A549 (cell line): ENCODE measurements at regions not wholly inside any gene's neighbourhood (a gene's known extent, or its start where the extent isn't known, plus 50 kb on each side); places are given as distances from the start of the nearest gene placed in this dataset.

Source experiments
- ATAC-seq, 2 experiments: fragments of 200-7000 bp in 1 of 2; fragments of >200 bp in 1 of 2; cut with Nextera tagmentation in 1 of 2; cut with Tn5 transposase in 1 of 2; 3 replicates each; pipeline versions ENCODE4 v1.8.0 to v1.9.1; 2018 to 2020; ENCODE audit warnings: mild to moderate bottlenecking in 1 of 2, moderate library complexity in 1 of 2
- CTCF ChIA-PET: fragments of 300-600 bp; sonication (Branson Sonifier 250); formaldehyde crosslinking; extraction: SDS; loops from one replicate; lab custom pipeline; 2021; ENCODE audit warnings: antibody characterized with exemption, inconsistent platforms; lab: Yijun Ruan, JAX
- POLR2A ChIA-PET: fragments of 350-600 bp; formaldehyde crosslinking; extraction: SDS; loops from one replicate; lab custom pipeline; 2021; ENCODE audit warnings: antibody characterized with exemption, inconsistent platforms; lab: Yijun Ruan, JAX
- DNase-seq, 2 experiments: peaks; one replicate each; pipeline versions ENCODE4 v3.0.0 to v3.0.0-alpha.2; 2011 to 2016; ENCODE audit warnings: low read depth in 1 of 2, low spot score in 1 of 2
- FAIRE-seq: peaks from 2 replicates; lab custom pipeline; 2011; peaks lifted over from hg19 to GRCh38; lab: Jason Lieb, UNC
- H3K27ac ChIP-seq, 2 experiments: fragments of >200 bp; sonication (Bioruptor Twin); formaldehyde crosslinking; 3 replicates each; pipeline ENCODE4 v1.5.1; 2016 to 2017
- H3K4me1 ChIP-seq: fragments of >200 bp; sonication (Bioruptor Twin); formaldehyde crosslinking; 3 replicates; pipeline ENCODE4 v1.6.1; 2016
- H3K4me2 ChIP-seq: fragments of >200 bp; sonication (Bioruptor Twin); formaldehyde crosslinking; 3 replicates; pipeline ENCODE4 v1.6.1; 2016
- H3K4me3 ChIP-seq: fragments of >200 bp; sonication (Bioruptor Twin); formaldehyde crosslinking; 3 replicates; pipeline ENCODE4 v1.5.1; 2016
- H3K9me3 ChIP-seq: fragments of >200 bp; sonication (Bioruptor Twin); formaldehyde crosslinking; 3 replicates; pipeline ENCODE4 v1.6.1; 2016
- ATOH8 ChIP-seq: fragments of 250-450 bp; sonication (Bioruptor Pico); IDR thresholded peaks from 2 replicates; pipeline ENCODE4 v1.5.0; 2020; ENCODE audit warnings: low read depth, mild to moderate bottlenecking, moderate library complexity
- BHLHE40 ChIP-seq: IDR thresholded peaks from 2 replicates; pipeline ENCODE4 v1.6.1; 2012; ENCODE audit warnings: low read depth, low read length, inconsistent platforms
- CEBPB ChIP-seq, 2 experiments: fragments of >200 bp in 1 of 2; sonication (Bioruptor Twin) in 1 of 2; formaldehyde crosslinking in 1 of 2; IDR thresholded peaks; 2 replicates each; pipeline ENCODE4 v1.6.1; 2012 to 2016
- CHD2 ChIP-seq: fragments of 150-350 bp; IDR thresholded peaks from 2 replicates; pipeline ENCODE4 v1.6.1; 2014; ENCODE audit warnings: low read length; ENCODE audit not compliant: partially characterized antibody
- EHF ChIP-seq: fragments of 250-450 bp; sonication (Bioruptor Pico); IDR thresholded peaks from 2 replicates; pipeline ENCODE4 v1.5.0; 2020; ENCODE audit warnings: mild to moderate bottlenecking
- EHMT2 ChIP-seq: fragments of 200-600 bp; sonication (generic); IDR thresholded peaks from 2 replicates; pipeline ENCODE4 v1.6.1; 2016; ENCODE audit warnings: antibody characterized with exemption, low read depth, mild to moderate bottlenecking, moderate library complexity
- EP300 ChIP-seq, 2 experiments: fragments of >200 bp; sonication (Bioruptor Twin); formaldehyde crosslinking; IDR thresholded peaks; 2 replicates in 1 of 2; 3 replicates in 1 of 2; pipeline ENCODE4 v1.6.1; 2016 to 2017
- FOSL2 ChIP-seq, 2 experiments: fragments of 450-650 bp in 1 of 2; fragments of >200 bp in 1 of 2; sonication (Bioruptor Twin) in 1 of 2; formaldehyde crosslinking; IDR thresholded peaks; 2 replicates each; pipeline versions ENCODE4 v1.5.0 to v1.6.1; 2016 to 2020; ENCODE audit warnings: mild to moderate bottlenecking in 1 of 2, moderate library complexity in 1 of 2
- FOXS1 ChIP-seq: fragments of 250-450 bp; sonication (Bioruptor Pico); IDR thresholded peaks from 2 replicates; pipeline ENCODE4 v1.5.0; 2020; ENCODE audit warnings: mild to moderate bottlenecking, moderate library complexity
- GATA3 ChIP-seq: IDR thresholded peaks from 2 replicates; pipeline ENCODE4 v1.6.1; 2012; ENCODE audit warnings: borderline replicate concordance
- HDAC2 ChIP-seq: fragments of 200-600 bp; sonication (generic); IDR thresholded peaks from 2 replicates; pipeline ENCODE4 v1.6.1; 2016
- HOXA7 ChIP-seq: fragments of 250-450 bp; sonication (Bioruptor Pico); IDR thresholded peaks from 2 replicates; pipeline ENCODE4 v1.5.0; 2020; ENCODE audit warnings: mild to moderate bottlenecking, moderate library complexity
- KDM1A ChIP-seq: fragments of 200-600 bp; sonication (generic); IDR thresholded peaks from 2 replicates; pipeline ENCODE4 v1.6.1; 2016; ENCODE audit warnings: low read depth, mild to moderate bottlenecking
- MAZ ChIP-seq: fragments of 150-350 bp; IDR thresholded peaks from 2 replicates; pipeline ENCODE4 v1.6.1; 2014; ENCODE audit warnings: antibody characterized with exemption, low read depth, low read length, borderline replicate concordance
- RARB ChIP-seq: fragments of 250-450 bp; sonication (Bioruptor Pico); IDR thresholded peaks from 2 replicates; pipeline ENCODE4 v1.8.0; 2021; ENCODE audit warnings: mild to moderate bottlenecking, moderate library complexity
- RFX5 ChIP-seq: fragments of 450-650 bp; IDR thresholded peaks from 2 replicates; pipeline ENCODE4 v1.7.1; 2014; ENCODE audit warnings: antibody characterized with exemption, mild to moderate bottlenecking, moderate library complexity
- SMC3 ChIP-seq: fragments of >200 bp; sonication (Bioruptor Twin); formaldehyde crosslinking; IDR thresholded peaks from 3 replicates; pipeline ENCODE4 v1.6.1; 2018; ENCODE audit warnings: inconsistent platforms
- TFCP2L1 ChIP-seq: fragments of 250-450 bp; sonication (Bioruptor Pico); IDR thresholded peaks from 2 replicates; pipeline ENCODE4 v1.5.0; 2021; ENCODE audit warnings: mild to moderate bottlenecking
- ZFP36 ChIP-seq: fragments of 450-650 bp; IDR thresholded peaks from 2 replicates; pipeline ENCODE4 v1.6.1; 2014; ENCODE audit warnings: borderline replicate concordance; ENCODE audit not compliant: partially characterized antibody
- ZNF302 ChIP-seq: fragments of 250-450 bp; sonication (Bioruptor Pico); IDR thresholded peaks from 2 replicates; pipeline ENCODE4 v1.9.0; 2021; ENCODE audit warnings: inconsistent platforms, mild to moderate bottlenecking, moderate library complexity
- WGBS: methylation state at CpG from one replicate; pipeline ENCODE4 v1.1.6; 2017; ENCODE audit errors: missing lambda C conversion rate; 5-methylcytosine and 5-hydroxymethylcytosine counted together
- TF ChIP-seq, protein P1 (sequence below): fragments of 150-350 bp; IDR thresholded peaks from 2 replicates; pipeline ENCODE4 v1.6.1; 2014; ENCODE audit warnings: low read depth, mild to moderate bottlenecking, low read length
- TF ChIP-seq, protein P2 (sequence below): fragments of 200-600 bp; sonication (generic); IDR thresholded peaks from 2 replicates; pipeline ENCODE4 v1.6.1; 2016; ENCODE audit warnings: antibody characterized with exemption, mild to moderate bottlenecking, moderate library complexity
- TF ChIP-seq, protein P3 (sequence below): IDR thresholded peaks from 2 replicates; pipeline ENCODE4 v1.6.1; 2012
- TF ChIP-seq, protein P4 (sequence below): IDR thresholded peaks from 2 replicates; pipeline ENCODE4 v1.6.1; 2012; ENCODE audit warnings: low read depth, borderline replicate concordance
- TF ChIP-seq, protein P5 (sequence below): fragments of 250-450 bp; sonication (Bioruptor Pico); IDR thresholded peaks from 2 replicates; pipeline ENCODE4 v1.5.0; 2021; ENCODE audit warnings: mild to moderate bottlenecking, moderate library complexity, borderline replicate concordance

DNA sequence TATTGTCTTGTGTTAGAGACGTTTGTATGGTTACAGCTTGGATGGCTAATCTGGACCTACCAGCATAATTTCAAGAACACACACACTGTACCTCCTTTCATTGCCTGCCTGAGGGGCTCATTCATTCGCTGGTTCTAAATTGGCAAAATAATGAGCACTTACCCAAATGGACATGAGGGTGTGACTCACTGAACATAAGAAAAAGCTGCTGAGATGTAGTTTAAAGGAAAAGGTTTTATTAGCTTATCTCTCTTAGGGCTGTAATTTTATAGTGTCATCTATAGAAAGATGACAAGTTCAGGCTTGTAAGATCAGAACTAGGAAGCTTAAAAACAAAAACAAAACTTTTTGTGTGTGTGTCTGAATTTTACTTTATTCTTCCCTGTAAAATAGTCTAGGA, 120.7 kb upstream of the WNT7A start:
- Histone ChIP-seq H3K4me2 (no peak overlapping the region), H3K9me3 (no peaks in the 10 kb centered on the region), H3K4me1 (no peaks in the 10 kb centered on the region), H3K27ac (no peak overlapping the region), H3K4me3 (no peak overlapping the region)
- CTCF ChIA-PET: interaction anchor here (0.7 kb wide), 1 partner anchor 539 kb away, joined by 5 read pairs; no protein-coding TSS in a partner anchor
- POLR2A ChIA-PET: no interaction called here
- ATAC-seq (no peak), FAIRE-seq (no peak), DNase-seq (no peak)
- 11% methylated on average over 2 of the region's 2 CpGs for WGBS
- no peak for TF ChIP-seq FOSL2 (IDR thresholded peaks at IDR 0.05)
- TF ChIP-seq FOSL2 (CRISPR knock-in tag; IDR thresholded peaks at IDR 0.05): no peak
- TF ChIP-seq ATOH8 (CRISPR knock-in tag): no peak
- no peak for TF ChIP-seq CEBPB (IDR thresholded peaks at IDR 0.05)
- TF ChIP-seq, protein P1, sequence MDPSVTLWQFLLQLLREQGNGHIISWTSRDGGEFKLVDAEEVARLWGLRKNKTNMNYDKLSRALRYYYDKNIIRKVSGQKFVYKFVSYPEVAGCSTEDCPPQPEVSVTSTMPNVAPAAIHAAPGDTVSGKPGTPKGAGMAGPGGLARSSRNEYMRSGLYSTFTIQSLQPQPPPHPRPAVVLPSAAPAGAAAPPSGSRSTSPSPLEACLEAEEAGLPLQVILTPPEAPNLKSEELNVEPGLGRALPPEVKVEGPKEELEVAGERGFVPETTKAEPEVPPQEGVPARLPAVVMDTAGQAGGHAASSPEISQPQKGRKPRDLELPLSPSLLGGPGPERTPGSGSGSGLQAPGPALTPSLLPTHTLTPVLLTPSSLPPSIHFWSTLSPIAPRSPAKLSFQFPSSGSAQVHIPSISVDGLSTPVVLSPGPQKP: no peak
- TF ChIP-seq EHMT2: no peak
- TF ChIP-seq HDAC2: no peak
- TF ChIP-seq, protein P2, sequence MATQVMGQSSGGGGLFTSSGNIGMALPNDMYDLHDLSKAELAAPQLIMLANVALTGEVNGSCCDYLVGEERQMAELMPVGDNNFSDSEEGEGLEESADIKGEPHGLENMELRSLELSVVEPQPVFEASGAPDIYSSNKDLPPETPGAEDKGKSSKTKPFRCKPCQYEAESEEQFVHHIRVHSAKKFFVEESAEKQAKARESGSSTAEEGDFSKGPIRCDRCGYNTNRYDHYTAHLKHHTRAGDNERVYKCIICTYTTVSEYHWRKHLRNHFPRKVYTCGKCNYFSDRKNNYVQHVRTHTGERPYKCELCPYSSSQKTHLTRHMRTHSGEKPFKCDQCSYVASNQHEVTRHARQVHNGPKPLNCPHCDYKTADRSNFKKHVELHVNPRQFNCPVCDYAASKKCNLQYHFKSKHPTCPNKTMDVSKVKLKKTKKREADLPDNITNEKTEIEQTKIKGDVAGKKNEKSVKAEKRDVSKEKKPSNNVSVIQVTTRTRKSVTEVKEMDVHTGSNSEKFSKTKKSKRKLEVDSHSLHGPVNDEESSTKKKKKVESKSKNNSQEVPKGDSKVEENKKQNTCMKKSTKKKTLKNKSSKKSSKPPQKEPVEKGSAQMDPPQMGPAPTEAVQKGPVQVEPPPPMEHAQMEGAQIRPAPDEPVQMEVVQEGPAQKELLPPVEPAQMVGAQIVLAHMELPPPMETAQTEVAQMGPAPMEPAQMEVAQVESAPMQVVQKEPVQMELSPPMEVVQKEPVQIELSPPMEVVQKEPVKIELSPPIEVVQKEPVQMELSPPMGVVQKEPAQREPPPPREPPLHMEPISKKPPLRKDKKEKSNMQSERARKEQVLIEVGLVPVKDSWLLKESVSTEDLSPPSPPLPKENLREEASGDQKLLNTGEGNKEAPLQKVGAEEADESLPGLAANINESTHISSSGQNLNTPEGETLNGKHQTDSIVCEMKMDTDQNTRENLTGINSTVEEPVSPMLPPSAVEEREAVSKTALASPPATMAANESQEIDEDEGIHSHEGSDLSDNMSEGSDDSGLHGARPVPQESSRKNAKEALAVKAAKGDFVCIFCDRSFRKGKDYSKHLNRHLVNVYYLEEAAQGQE: no peak
- no peak for TF ChIP-seq RFX5
- TF ChIP-seq, protein P3, sequence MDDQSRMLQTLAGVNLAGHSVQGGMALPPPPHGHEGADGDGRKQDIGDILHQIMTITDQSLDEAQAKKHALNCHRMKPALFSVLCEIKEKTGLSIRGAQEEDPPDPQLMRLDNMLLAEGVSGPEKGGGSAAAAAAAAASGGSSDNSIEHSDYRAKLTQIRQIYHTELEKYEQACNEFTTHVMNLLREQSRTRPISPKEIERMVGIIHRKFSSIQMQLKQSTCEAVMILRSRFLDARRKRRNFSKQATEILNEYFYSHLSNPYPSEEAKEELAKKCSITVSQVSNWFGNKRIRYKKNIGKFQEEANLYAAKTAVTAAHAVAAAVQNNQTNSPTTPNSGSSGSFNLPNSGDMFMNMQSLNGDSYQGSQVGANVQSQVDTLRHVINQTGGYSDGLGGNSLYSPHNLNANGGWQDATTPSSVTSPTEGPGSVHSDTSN: no peak
- TF ChIP-seq CHD2: no peak
- no peak for TF ChIP-seq ZNF302 (CRISPR knock-in tag)
- TF ChIP-seq, protein P4, sequence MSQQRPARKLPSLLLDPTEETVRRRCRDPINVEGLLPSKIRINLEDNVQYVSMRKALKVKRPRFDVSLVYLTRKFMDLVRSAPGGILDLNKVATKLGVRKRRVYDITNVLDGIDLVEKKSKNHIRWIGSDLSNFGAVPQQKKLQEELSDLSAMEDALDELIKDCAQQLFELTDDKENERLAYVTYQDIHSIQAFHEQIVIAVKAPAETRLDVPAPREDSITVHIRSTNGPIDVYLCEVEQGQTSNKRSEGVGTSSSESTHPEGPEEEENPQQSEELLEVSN: no peak
- no peak for TF ChIP-seq TFCP2L1
- no peak for TF ChIP-seq SMC3
- TF ChIP-seq GATA3: no peak
- no peak for TF ChIP-seq FOXS1
- no peak for TF ChIP-seq RARB (CRISPR knock-in tag)
- no peak for TF ChIP-seq MAZ
- no peak for TF ChIP-seq KDM1A

- DNase-seq (no peak), ATAC-seq (no peak), FAIRE-seq (no peak)
- POLR2A ChIA-PET: no interaction called here
- CTCF ChIA-PET: no interaction called here
- H3K4me3 ChIP-seq: no peak overlapping the region
- no peaks in the 10 kb centered on the region for H3K9me3 ChIP-seq
- WGBS: 16% methylated on average over 4 of the region's 4 CpGs
- H3K27ac ChIP-seq: no peak overlapping the region
- H3K4me1 ChIP-seq: no peaks in the 10 kb centered on the region
- H3K4me2 ChIP-seq: no peak overlapping the region
- TF ChIP-seq BHLHE40: no peak
- TF ChIP-seq EP300 (IDR thresholded peaks at IDR 0.05): no peak
- no peak for TF ChIP-seq GATA3
- TF ChIP-seq, protein P5, sequence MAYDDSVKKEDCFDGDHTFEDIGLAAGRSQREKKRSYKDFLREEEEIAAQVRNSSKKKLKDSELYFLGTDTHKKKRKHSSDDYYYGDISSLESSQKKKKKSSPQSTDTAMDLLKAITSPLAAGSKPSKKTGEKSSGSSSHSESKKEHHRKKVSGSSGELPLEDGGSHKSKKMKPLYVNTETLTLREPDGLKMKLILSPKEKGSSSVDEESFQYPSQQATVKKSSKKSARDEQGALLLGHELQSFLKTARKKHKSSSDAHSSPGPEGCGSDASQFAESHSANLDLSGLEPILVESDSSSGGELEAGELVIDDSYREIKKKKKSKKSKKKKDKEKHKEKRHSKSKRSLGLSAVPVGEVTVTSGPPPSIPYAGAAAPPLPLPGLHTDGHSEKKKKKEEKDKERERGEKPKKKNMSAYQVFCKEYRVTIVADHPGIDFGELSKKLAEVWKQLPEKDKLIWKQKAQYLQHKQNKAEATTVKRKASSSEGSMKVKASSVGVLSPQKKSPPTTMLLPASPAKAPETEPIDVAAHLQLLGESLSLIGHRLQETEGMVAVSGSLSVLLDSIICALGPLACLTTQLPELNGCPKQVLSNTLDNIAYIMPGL (CRISPR knock-in tag): no peak
- TF ChIP-seq, protein P4: no peak
- TF ChIP-seq HOXA7 (CRISPR knock-in tag): no peak
- no peak for TF ChIP-seq FOSL2 (IDR thresholded peaks at IDR 0.05)
- no peak for TF ChIP-seq FOSL2 (CRISPR knock-in tag; IDR thresholded peaks at IDR 0.05)
- no peak for TF ChIP-seq EHF
- TF ChIP-seq ZFP36: no peak
Observed at GRCh38 chr3:13998831-13999230, 119.0 kb upstream of the WNT7A start.
